ENCODE measurements at regions not wholly inside any gene's neighbourhood (a gene's known extent, or its start where the extent isn't known, plus 50 kb on each side); places are given as distances from the start of the nearest gene placed in this dataset.

DNA sequence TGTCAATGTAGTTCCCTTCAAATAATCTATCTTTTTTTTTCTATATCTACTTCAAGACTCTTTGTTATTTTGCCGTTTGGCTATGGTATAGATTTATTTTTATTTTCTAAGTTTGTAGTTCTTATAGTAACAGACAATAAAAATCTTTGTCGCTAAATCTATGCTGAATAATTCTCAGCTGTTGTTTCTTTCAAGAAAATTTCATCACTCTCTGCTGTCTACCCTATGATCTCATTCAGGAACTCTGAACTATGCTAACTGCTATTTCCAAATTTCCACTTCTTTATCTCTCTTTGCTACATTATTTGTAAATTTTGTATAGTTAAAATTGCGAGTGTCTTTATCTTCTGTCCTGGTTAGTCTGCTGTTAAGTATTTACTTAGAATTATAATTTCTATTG, 353.6 kb downstream of the LRFN5 start:
- TF ChIP-seq, protein P1, sequence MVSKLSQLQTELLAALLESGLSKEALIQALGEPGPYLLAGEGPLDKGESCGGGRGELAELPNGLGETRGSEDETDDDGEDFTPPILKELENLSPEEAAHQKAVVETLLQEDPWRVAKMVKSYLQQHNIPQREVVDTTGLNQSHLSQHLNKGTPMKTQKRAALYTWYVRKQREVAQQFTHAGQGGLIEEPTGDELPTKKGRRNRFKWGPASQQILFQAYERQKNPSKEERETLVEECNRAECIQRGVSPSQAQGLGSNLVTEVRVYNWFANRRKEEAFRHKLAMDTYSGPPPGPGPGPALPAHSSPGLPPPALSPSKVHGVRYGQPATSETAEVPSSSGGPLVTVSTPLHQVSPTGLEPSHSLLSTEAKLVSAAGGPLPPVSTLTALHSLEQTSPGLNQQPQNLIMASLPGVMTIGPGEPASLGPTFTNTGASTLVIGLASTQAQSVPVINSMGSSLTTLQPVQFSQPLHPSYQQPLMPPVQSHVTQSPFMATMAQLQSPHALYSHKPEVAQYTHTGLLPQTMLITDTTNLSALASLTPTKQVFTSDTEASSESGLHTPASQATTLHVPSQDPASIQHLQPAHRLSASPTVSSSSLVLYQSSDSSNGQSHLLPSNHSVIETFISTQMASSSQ (IDR thresholded peaks at IDR 0.05; ENCODE audit: low read depth): no peak
- TF ChIP-seq, protein P1 (CRISPR knock-in tag; IDR thresholded peaks at IDR 0.05; ENCODE audit: borderline replicate concordance): no peak
- TF ChIP-seq HNF4G (IDR thresholded peaks at IDR 0.05; ENCODE audit: borderline replicate concordance, low read depth, low read length) (no peak), HNF4G (CRISPR knock-in tag; IDR thresholded peaks at IDR 0.05; ENCODE audit: borderline replicate concordance, low read depth) (no peak), SAP130 (CRISPR knock-in tag; IDR thresholded peaks at IDR 0.05; ENCODE audit: low read depth) (no peak), ZNF572 (CRISPR knock-in tag; IDR thresholded peaks at IDR 0.05) (no peak)
- H3K79me2 ChIP-seq (ENCODE audit: insufficient read depth, low read length): no peaks in the 10 kb centered on the region
- FAIRE-seq: no peak
- BruUV-seq (replicated peaks): no TSS peak
- CTCF ChIA-PET (ENCODE audit: low intra/inter-chr PET ratio, low total read pairs): no interaction called here
- no peak for DNase-seq (ENCODE audit: low spot score)
- POLR2A ChIA-PET: no interaction called here
- H3K4me1 ChIP-seq (ENCODE audit: insufficient read depth, low read length): no peaks in the 10 kb centered on the region
- intact Hi-C loops (cut with micrococcal nuclease; ENCODE audit: unreplicated experiment): no loop called here
- in situ Hi-C loops (cut with HindIII; ENCODE audit: extremely low pct_ligation_motif_present, low pct_unique_long_range_greater_than_20kb): no loop called here
- peaks cover 47% of the 10 kb centered on the region for H3K9me3 ChIP-seq (ENCODE audit: low read length)
- H3K4me3 ChIP-seq (replicated peaks in 1 of 3; ENCODE audit: insufficient read depth in 1 of 3, low read depth in 2 of 3, low read length in 3 of 3): no peak overlapping the region
- no peaks in the 10 kb centered on the region for H4K20me1 ChIP-seq (ENCODE audit: insufficient read depth, low read length)
- H3K27ac ChIP-seq (ENCODE audit: extremely low read length, insufficient read depth, low read length): no peak overlapping the region
- ATAC-seq: no peak
- no peak overlapping the region for H2AFZ ChIP-seq (ENCODE audit: low read length)
- 10% methylated on average over 3 of the region's 3 CpGs for WGBS (ENCODE audit: low lambda C conversion rate)
- H3K4me2 ChIP-seq (ENCODE audit: low read depth, low read length): no peak overlapping the region
- no peak overlapping the region for H3K9ac ChIP-seq (ENCODE audit: insufficient read depth, low read depth, low read length)
- no peaks in the 10 kb centered on the region for H3K27me3 ChIP-seq (ENCODE audit: control insufficient read depth in 1 of 2, insufficient read depth in 2 of 2, low read length in 2 of 2)
- no peaks in the 10 kb centered on the region for H3K36me3 ChIP-seq (replicated peaks in 1 of 2; ENCODE audit: control insufficient read depth in 1 of 2, insufficient read depth in 2 of 2, low read length in 2 of 2)
